ENCODE measurements at regions not wholly inside any gene's neighbourhood (a gene's known extent, or its start where the extent isn't known, plus 50 kb on each side); places are given as distances from the start of the nearest gene placed in this dataset.

- no peaks in the 10 kb centered on the region; the same call in 1 of the 2 replicates for H3K27me3 ChIP-seq (ENCODE audit: control insufficient read depth, low read length)
- no peak overlapping the region for H3K4me2 ChIP-seq (ENCODE audit: low read length)
- no peak overlapping the region for H3K27ac ChIP-seq (ENCODE audit: low read depth, low read length)
- H3K4me3 ChIP-seq (ENCODE audit: low read length) = no peak overlapping the region
- no peaks in the 10 kb centered on the region for H3K4me1 ChIP-seq (ENCODE audit: control insufficient read depth, low read length)
- TF ChIP-seq EZH2phosphoT487 (IDR thresholded peaks at IDR 0.05; ENCODE audit: borderline replicate concordance, low read length) (no peak), CTCF (IDR thresholded peaks at IDR 0.05; ENCODE audit: low read depth, low read length, poor library complexity, severe bottlenecking) (peak; percentile 60)
- no peaks in the 10 kb centered on the region for H3F3A ChIP-seq (ENCODE audit: control insufficient read depth, insufficient read depth)
- no peaks in the 10 kb centered on the region for H4K20me1 ChIP-seq (ENCODE audit: control insufficient read depth, insufficient read depth, low read depth, low read length)
- H3K9me2 ChIP-seq (replicated peaks; ENCODE audit: control insufficient read depth, low read length) = no peaks in the 10 kb centered on the region
- H3K36me3 ChIP-seq (ENCODE audit: control insufficient read depth, low read length) = no peaks in the 10 kb centered on the region
- no peaks in the 10 kb centered on the region for H3K9me3 ChIP-seq (ENCODE audit: control insufficient read depth, insufficient read depth, low read length)
- H3K79me2 ChIP-seq (ENCODE audit: control insufficient read depth, low read length) = no peaks in the 10 kb centered on the region
Measured at GRCh38 chr11:60625262-60625661, 74.2 kb upstream of the MS4A8 start.

GRCh38 chr11:60629399-60629798 is 70.0 kb upstream of the MS4A8 start:
- no peaks in the 10 kb centered on the region for H3K4me1 ChIP-seq (ENCODE audit: control insufficient read depth, low read length)
- no peak overlapping the region for H3K4me3 ChIP-seq (ENCODE audit: low read length)
- H3K79me2 ChIP-seq (ENCODE audit: control insufficient read depth, low read length) = no peaks in the 10 kb centered on the region
- H3K36me3 ChIP-seq (ENCODE audit: control insufficient read depth, low read length) = no peaks in the 10 kb centered on the region
- TF ChIP-seq CTCF (IDR thresholded peaks at IDR 0.05; ENCODE audit: low read depth, low read length, poor library complexity, severe bottlenecking) (no peak), EZH2phosphoT487 (IDR thresholded peaks at IDR 0.05; ENCODE audit: borderline replicate concordance, low read length) (no peak)
- no peaks in the 10 kb centered on the region; the same call in 1 of the 2 replicates for H3K27me3 ChIP-seq (ENCODE audit: control insufficient read depth, low read length)
- no peaks in the 10 kb centered on the region for H3K9me2 ChIP-seq (replicated peaks; ENCODE audit: control insufficient read depth, low read length)
- no peak overlapping the region for H3K27ac ChIP-seq (ENCODE audit: low read depth, low read length)
- H3K4me2 ChIP-seq (ENCODE audit: low read length) = no peak overlapping the region
- no peaks in the 10 kb centered on the region for H4K20me1 ChIP-seq (ENCODE audit: control insufficient read depth, insufficient read depth, low read depth, low read length)
- no peaks in the 10 kb centered on the region for H3F3A ChIP-seq (ENCODE audit: control insufficient read depth, insufficient read depth)
- H3K9me3 ChIP-seq (ENCODE audit: control insufficient read depth, insufficient read depth, low read length) = no peaks in the 10 kb centered on the region

GRCh38 chr11:60631944-60632343 is 67.5 kb upstream of the MS4A8 start:
- Histone ChIP-seq H4K20me1 (ENCODE audit: control insufficient read depth, insufficient read depth, low read depth, low read length) (no peaks in the 10 kb centered on the region), H3K27me3 (ENCODE audit: control insufficient read depth, low read length) (no peaks in the 10 kb centered on the region; the same call in 1 of the 2 replicates), H3K36me3 (ENCODE audit: control insufficient read depth, low read length) (no peaks in the 10 kb centered on the region), H3K4me3 (ENCODE audit: low read length) (no peak overlapping the region), H3K27ac (ENCODE audit: low read depth, low read length) (no peak overlapping the region), H3K9me2 (replicated peaks; ENCODE audit: control insufficient read depth, low read length) (no peaks in the 10 kb centered on the region), H3K79me2 (ENCODE audit: control insufficient read depth, low read length) (no peaks in the 10 kb centered on the region), H3F3A (ENCODE audit: control insufficient read depth, insufficient read depth) (no peaks in the 10 kb centered on the region), H3K9me3 (ENCODE audit: control insufficient read depth, insufficient read depth, low read length) (no peaks in the 10 kb centered on the region), H3K4me2 (ENCODE audit: low read length) (no peak overlapping the region), H3K4me1 (ENCODE audit: control insufficient read depth, low read length) (no peaks in the 10 kb centered on the region)
- TF ChIP-seq CTCF (IDR thresholded peaks at IDR 0.05; ENCODE audit: low read depth, low read length, poor library complexity, severe bottlenecking) = no peak
- TF ChIP-seq EZH2phosphoT487 (IDR thresholded peaks at IDR 0.05; ENCODE audit: borderline replicate concordance, low read length) = no peak

- Histone ChIP-seq H3K36me3 (ENCODE audit: control insufficient read depth, low read length) (no peaks in the 10 kb centered on the region), H4K20me1 (ENCODE audit: control insufficient read depth, insufficient read depth, low read depth, low read length) (no peaks in the 10 kb centered on the region), H3F3A (ENCODE audit: control insufficient read depth, insufficient read depth) (no peaks in the 10 kb centered on the region), H3K9me2 (replicated peaks; ENCODE audit: control insufficient read depth, low read length) (no peaks in the 10 kb centered on the region), H3K27ac (ENCODE audit: low read depth, low read length) (no peak overlapping the region), H3K9me3 (ENCODE audit: control insufficient read depth, insufficient read depth, low read length) (no peaks in the 10 kb centered on the region), H3K4me2 (ENCODE audit: low read length) (no peak overlapping the region), H3K79me2 (ENCODE audit: control insufficient read depth, low read length) (no peaks in the 10 kb centered on the region), H3K4me3 (ENCODE audit: low read length) (no peak overlapping the region), H3K4me1 (ENCODE audit: control insufficient read depth, low read length) (no peaks in the 10 kb centered on the region), H3K27me3 (ENCODE audit: control insufficient read depth, low read length) (no peaks in the 10 kb centered on the region)
- TF ChIP-seq CTCF (IDR thresholded peaks at IDR 0.05; ENCODE audit: low read depth, low read length, poor library complexity, severe bottlenecking) (no peak), EZH2phosphoT487 (IDR thresholded peaks at IDR 0.05; ENCODE audit: borderline replicate concordance, low read length) (no peak)
Measured at GRCh38 chr11:60633645-60634044, 65.8 kb upstream of the MS4A8 start.
